NCI-H446 (cell line): ENCODE measurements at regions not wholly inside any gene's neighbourhood (a gene's known extent, or its start where the extent isn't known, plus 50 kb on each side); places are given as distances from the start of the nearest gene placed in this dataset.

Experiments used
- DNase-seq, 2 experiments: peaks; one replicate each; lab custom pipeline; 2025; lab: John Stamatoyannopoulos, UW

DNA sequence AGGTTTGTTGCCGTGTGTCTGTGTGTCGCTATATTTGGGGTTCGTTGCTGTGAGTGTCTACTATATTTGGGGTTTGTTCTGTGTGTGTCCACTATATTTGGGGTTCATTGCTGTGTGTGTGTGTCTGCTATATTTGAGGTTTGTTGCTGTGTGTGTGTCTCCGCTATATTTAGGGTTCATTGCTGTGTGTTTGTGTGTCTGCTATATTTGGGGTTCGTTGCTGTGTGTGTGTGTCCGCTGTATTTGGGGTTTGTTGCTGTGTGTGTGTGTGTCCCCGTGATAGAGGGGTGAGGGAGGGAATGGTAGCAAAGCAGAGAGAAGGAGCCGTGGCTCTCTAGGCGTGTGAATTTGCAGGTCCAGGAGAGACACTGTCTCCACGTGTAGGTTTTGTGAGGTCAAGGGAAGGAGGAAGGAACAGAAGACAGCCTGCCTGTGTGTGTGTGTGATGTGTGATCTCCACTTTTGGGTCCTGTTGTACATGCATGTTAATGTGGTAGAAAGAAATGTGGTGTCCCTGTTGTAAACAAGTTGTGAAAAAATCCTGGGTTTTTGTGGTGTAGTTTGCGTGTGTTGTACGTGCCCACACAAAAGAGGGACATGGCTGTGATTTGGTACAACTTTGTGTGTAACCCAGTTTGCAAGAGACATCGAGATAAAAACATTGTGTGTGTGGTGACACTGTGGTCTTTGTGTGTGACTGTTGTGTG is 56.3 kb upstream of the ECE1 start:
- no peak for DNase-seq

DNA sequence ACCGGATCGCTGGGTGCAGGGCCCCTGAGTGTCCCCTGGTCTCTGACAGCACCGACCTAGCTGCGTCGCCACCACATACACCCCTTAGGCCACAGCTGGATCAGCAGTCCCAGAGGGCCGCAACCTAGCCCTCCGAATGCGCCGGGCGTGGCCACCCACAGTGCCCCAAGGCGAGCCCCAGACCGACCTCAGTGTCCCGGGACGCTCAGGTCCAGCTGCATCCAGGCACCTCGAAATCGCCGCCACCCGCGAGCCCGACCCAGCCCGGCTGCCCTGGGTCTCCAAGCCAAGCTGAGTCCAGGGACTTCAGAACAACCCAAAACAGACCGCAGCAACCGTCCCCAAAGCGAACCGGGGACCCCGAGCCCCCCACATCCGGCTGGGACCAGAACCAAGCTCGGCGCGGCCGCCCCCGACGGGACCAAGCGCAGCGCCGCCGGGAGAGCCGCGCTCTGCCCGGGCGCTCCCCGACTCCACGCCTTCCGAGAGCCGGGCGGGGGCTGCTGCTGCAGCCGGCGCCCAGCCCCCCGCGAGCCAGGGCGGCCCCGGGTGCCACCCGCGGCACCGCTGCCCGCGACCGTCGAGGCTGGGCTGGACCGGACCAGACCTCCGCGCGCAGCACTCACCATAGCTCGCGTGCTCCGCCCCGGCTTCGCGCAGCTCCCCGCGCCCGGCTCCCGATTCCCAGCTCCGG is 54.6 kb upstream of the ECE1 start:
- no peak for DNase-seq

DNA sequence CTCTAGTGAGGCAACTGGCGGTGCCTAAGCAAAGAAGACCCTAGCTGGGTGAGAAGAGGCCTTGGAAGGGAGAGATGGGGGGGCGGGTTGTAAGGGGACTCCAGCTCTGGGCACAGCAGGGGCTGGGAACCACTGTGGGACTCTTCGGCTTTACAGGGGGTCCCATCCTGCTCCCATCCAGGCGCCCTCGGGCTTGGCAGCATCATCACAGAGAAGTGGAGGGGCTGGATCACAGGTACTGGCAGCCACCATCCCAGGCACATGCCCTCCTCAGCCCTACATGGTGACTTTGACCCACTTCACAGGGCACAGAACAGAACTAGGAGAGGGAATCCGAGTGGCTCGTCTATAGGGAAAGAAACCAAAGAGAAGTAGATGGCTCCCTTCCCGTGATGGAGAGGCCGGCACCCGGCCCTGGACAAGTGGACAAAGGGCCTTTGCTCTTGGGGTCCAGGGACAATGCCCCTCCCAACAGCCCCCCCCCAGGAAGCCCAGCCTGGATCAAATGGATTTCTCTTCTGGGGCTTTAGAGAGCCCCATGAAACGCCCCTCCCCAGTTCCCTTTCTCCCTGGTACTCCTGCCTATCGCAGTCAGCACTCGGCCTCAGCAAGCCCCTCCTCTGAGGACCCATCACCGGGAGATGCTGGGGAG is 54.0 kb upstream of the ECE1 start:
- DNase-seq: no peak

DNA sequence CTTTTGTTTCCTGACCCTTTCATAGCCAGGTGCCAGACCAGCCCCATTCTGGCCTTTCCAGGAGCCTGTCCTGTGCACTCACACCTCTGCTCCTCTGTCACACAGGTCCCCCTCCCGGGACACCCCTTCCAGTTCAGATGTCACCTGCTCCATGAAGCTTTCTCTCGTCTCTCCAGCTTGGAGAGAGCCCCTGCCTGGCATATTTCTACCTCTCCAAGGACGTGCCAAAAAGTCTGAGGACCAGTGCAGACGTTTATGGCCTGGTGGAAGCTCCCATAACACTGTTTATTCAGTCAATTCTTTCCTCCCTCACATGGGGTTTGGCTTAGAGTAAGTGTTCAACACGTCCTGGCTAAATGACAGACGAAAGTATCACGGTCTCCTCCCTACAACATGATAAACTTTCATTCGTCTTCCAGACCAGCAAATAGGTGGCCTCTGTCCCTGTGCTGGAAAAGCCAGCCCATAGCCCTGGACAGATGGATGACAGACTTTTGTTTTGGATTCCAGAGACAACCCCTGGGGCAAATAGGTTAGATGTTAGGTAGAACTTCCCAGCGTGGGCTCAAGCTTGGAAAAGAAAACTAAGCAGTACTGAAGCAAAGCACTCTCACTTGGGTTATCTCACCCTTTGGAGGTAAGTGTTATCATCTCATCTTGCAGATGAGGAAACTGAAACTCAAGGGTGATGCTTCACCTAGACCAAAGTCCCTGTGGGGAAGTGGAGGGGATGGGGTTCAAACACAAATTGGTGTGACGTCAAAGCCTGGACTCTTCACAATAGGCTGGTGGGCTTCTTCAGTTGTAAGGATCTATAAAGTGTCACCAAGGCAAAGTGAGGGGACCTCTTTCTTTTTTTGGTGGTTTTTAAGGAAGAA is 52.9 kb upstream of the ECE1 start:
- DNase-seq: no peak

DNA sequence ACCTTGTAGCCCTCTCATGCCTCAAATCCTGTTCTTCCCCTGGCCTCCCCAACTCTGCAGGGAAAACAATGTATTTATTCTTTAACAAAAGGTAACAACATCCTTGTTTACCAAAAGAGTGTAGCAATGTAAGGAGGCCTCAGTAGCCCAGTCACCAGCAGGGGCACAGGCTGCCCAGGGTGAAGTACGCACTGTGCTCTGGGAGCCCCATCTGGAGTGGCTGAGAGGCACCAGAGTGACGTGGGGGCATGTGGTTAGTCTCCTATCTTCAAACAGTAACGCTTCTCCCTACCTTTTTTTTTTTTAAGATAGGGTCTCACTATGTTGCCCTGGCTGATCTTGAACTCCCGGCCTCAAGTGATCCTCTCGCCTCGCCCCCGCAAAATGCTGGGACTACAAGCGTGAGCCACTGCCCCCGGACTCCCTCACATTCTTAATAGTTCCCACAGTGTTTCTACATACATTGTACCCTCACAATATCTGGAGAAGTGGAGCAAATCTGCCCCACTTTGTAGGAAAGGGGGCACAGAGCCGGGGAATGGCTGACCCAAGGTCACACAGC is 51.3 kb upstream of the ECE1 start:
- DNase-seq: no peak

DNA sequence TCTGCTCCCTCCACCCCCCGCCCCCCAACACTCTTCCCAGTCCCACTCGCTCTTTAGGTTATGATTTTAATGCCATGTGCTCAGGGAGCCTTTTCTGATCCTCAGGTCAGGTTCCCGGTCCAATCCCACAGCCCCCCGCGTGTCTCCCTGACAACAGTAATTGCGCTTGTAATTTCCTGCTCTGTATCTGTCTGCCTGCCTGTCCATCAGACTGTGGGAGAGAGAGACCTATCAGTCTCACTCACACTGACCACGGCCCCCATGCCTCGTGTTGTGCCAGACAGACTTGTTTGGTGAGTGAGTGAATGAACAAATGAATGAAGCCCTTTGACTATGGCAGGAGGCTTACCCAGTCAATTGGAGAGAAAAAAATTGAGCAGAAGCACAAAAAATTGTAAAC is 50.8 kb upstream of the ECE1 start:
- DNase-seq: no peak

DNA sequence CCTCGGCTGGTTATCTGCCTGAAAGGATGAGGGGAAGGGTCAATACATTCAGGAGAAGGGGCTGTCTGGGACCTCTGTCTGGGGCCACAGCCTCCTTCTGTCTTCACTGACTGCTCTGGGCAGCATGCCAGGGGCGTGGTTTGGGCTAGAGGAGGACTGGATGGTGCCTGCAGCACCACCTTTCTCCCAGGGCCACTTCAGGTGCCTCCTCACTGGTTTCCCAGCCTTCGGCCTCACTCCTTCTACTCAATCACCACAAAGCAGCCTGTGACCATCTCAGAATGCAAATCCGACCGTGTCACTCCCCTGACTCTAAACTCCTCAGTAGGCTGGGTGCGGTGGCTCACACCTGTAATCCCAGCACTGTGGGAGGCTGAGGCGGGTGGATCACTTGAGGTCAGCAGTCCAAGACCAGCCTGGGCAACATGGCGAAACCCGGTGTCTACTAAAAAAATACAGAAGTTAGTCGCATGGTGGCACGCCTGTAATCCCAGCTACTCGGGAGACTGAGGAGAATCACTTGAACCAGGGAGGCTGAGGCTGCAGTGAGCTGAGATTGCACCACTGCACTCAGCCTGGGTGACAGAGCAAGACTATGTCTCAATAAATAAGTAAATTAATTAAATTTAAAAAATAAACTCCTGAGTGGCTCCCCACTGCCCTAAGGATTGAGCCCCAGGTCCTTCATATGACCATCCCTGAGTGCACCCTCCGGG is 50.1 kb upstream of the ECE1 start:
- DNase-seq: no peak
